ENCODE measurements at regions not wholly inside any gene's neighbourhood (a gene's known extent, or its start where the extent isn't known, plus 50 kb on each side); places are given as distances from the start of the nearest gene placed in this dataset.
A peak's percentile ranks its signal among the peaks of the same experiment; 100 is the strongest.

DNA sequence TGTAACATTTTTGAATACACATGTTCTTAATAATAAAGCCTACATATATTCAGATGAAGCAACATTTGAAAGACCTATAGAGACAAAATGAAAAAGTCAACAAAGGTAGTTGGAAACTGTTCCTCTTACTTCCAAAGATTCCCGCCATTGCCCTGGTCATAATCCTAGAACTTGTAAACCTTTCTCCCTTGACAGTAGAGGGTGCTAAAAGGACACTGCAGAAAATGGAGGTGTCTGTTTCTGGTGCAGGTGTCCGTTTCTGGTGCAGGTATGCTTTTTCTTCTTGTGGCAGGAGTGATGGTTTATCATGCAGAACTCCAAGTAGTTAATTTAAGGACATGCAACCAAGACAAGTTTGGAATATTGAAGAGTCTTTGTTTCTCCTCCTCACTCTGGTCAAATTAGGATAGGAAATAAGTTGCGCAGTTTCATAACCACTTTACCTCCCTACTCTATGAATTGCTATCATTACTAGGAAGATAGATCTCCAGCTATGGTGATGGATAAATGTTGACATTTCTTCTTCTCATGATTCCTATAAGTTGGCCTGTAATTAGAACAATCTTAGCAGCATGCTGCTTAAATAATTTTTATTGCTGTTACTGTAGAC lies 56.0 kb upstream of the FAM174A start:
- Histone ChIP-seq H3K79me2 (ENCODE audit: control insufficient read depth, low read length) (no peaks in the 10 kb centered on the region), H3K27ac (ENCODE audit: low read depth, low read length) (no peak overlapping the region), H3K9me3 (ENCODE audit: control insufficient read depth, insufficient read depth, low read length) (no peaks in the 10 kb centered on the region), H3K9me2 (replicated peaks; ENCODE audit: control insufficient read depth, low read length) (no peaks in the 10 kb centered on the region), H3K4me1 (ENCODE audit: control insufficient read depth, low read length) (no peaks in the 10 kb centered on the region), H3K27me3 (ENCODE audit: control insufficient read depth, low read length) (no peaks in the 10 kb centered on the region), H3K4me3 (ENCODE audit: low read length) (no peak overlapping the region), H4K20me1 (ENCODE audit: control insufficient read depth, insufficient read depth, low read depth, low read length) (no peaks in the 10 kb centered on the region), H3F3A (ENCODE audit: control insufficient read depth, insufficient read depth) (no peaks in the 10 kb centered on the region), H3K36me3 (ENCODE audit: control insufficient read depth, low read length) (no peaks in the 10 kb centered on the region), H3K4me2 (ENCODE audit: low read length) (no peak overlapping the region)
- TF ChIP-seq EZH2phosphoT487 (IDR thresholded peaks at IDR 0.05; ENCODE audit: borderline replicate concordance, low read length): no peak
- TF ChIP-seq, protein P1, sequence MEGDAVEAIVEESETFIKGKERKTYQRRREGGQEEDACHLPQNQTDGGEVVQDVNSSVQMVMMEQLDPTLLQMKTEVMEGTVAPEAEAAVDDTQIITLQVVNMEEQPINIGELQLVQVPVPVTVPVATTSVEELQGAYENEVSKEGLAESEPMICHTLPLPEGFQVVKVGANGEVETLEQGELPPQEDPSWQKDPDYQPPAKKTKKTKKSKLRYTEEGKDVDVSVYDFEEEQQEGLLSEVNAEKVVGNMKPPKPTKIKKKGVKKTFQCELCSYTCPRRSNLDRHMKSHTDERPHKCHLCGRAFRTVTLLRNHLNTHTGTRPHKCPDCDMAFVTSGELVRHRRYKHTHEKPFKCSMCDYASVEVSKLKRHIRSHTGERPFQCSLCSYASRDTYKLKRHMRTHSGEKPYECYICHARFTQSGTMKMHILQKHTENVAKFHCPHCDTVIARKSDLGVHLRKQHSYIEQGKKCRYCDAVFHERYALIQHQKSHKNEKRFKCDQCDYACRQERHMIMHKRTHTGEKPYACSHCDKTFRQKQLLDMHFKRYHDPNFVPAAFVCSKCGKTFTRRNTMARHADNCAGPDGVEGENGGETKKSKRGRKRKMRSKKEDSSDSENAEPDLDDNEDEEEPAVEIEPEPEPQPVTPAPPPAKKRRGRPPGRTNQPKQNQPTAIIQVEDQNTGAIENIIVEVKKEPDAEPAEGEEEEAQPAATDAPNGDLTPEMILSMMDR (IDR thresholded peaks at IDR 0.05; ENCODE audit: low read depth, low read length, poor library complexity, severe bottlenecking): peak; percentile 47

DNA sequence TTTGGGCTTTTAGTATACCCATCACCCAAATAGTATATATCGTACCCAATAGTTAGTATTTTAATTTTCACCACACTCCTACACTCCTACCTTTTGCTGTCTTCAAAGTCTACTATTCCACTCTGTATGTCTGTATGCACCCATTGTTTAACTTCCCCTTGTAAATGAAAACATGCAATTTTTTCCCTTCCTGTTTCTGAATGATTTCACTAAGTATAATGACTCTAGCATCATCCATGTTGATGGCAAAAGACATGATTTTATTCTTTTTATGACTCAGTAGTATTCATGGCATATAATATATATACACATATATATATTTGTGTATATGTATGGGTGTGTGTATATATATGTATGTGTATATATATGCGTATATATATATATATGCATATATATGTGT lies 63.1 kb upstream of the FAM174A start:
- Histone ChIP-seq H3K27ac (ENCODE audit: low read depth, low read length) (no peak overlapping the region), H3K4me2 (ENCODE audit: low read length) (no peak overlapping the region), H4K20me1 (ENCODE audit: control insufficient read depth, insufficient read depth, low read depth, low read length) (no peaks in the 10 kb centered on the region), H3F3A (ENCODE audit: control insufficient read depth, insufficient read depth) (no peaks in the 10 kb centered on the region), H3K4me1 (ENCODE audit: control insufficient read depth, low read length) (no peaks in the 10 kb centered on the region), H3K79me2 (ENCODE audit: control insufficient read depth, low read length) (no peaks in the 10 kb centered on the region), H3K27me3 (ENCODE audit: control insufficient read depth, low read length) (no peaks in the 10 kb centered on the region), H3K36me3 (ENCODE audit: control insufficient read depth, low read length) (no peaks in the 10 kb centered on the region), H3K9me2 (replicated peaks; ENCODE audit: control insufficient read depth, low read length) (no peaks in the 10 kb centered on the region), H3K4me3 (ENCODE audit: low read length) (no peak overlapping the region), H3K9me3 (ENCODE audit: control insufficient read depth, insufficient read depth, low read length) (no peaks in the 10 kb centered on the region)
- TF ChIP-seq EZH2phosphoT487 (IDR thresholded peaks at IDR 0.05; ENCODE audit: borderline replicate concordance, low read length): no peak
- TF ChIP-seq, protein P1 (IDR thresholded peaks at IDR 0.05; ENCODE audit: low read depth, low read length, poor library complexity, severe bottlenecking): no peak

DNA sequence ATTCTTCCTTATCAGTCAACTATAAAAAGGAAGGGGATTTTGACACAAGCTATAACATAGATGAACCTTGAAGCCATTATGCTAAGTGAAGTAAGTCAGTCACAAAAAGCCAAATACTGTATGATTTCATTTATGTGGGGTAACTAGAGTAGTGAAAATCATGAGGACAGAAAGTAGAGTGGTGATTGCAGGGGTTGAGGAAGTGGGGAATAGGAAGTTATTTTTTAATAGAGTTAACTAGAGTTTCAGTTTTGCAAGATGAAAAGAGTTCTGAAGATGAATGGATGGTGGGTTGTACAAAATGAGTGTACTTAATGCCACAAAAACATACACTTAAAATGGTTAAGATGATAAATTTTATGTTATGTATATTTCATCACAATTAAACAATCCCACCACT lies 65.4 kb upstream of the FAM174A start:
- Histone ChIP-seq H3K79me2 (ENCODE audit: control insufficient read depth, low read length) (no peaks in the 10 kb centered on the region), H3F3A (ENCODE audit: control insufficient read depth, insufficient read depth) (no peaks in the 10 kb centered on the region), H3K9me3 (ENCODE audit: control insufficient read depth, insufficient read depth, low read length) (no peaks in the 10 kb centered on the region), H3K4me1 (ENCODE audit: control insufficient read depth, low read length) (no peaks in the 10 kb centered on the region), H3K9me2 (replicated peaks; ENCODE audit: control insufficient read depth, low read length) (no peaks in the 10 kb centered on the region), H4K20me1 (ENCODE audit: control insufficient read depth, insufficient read depth, low read depth, low read length) (no peaks in the 10 kb centered on the region), H3K4me3 (ENCODE audit: low read length) (no peak overlapping the region), H3K27me3 (ENCODE audit: control insufficient read depth, low read length) (no peaks in the 10 kb centered on the region), H3K27ac (ENCODE audit: low read depth, low read length) (no peak overlapping the region), H3K36me3 (ENCODE audit: control insufficient read depth, low read length) (no peaks in the 10 kb centered on the region), H3K4me2 (ENCODE audit: low read length) (no peak overlapping the region)
- TF ChIP-seq, protein P1 (IDR thresholded peaks at IDR 0.05; ENCODE audit: low read depth, low read length, poor library complexity, severe bottlenecking): no peak
- TF ChIP-seq EZH2phosphoT487 (IDR thresholded peaks at IDR 0.05; ENCODE audit: borderline replicate concordance, low read length): no peak
